22Rv1 (cell line): ENCODE measurements at regions not wholly inside any gene's neighbourhood (a gene's known extent, or its start where the extent isn't known, plus 50 kb on each side); places are given as distances from the start of the nearest gene placed in this dataset.

Source experiments
- ZFX ChIP-seq: fragments of 450-650 bp; IDR thresholded peaks from 2 replicates; pipeline ENCODE4 v1.6.1; 2017; ENCODE audit warnings: antibody characterized with exemption, borderline replicate concordance
- TF ChIP-seq, protein P1 (sequence below): fragments of 450-650 bp; IDR thresholded peaks from 2 replicates; pipeline ENCODE4 v1.5.1; 2017; ENCODE audit warnings: mild to moderate bottlenecking

DNA sequence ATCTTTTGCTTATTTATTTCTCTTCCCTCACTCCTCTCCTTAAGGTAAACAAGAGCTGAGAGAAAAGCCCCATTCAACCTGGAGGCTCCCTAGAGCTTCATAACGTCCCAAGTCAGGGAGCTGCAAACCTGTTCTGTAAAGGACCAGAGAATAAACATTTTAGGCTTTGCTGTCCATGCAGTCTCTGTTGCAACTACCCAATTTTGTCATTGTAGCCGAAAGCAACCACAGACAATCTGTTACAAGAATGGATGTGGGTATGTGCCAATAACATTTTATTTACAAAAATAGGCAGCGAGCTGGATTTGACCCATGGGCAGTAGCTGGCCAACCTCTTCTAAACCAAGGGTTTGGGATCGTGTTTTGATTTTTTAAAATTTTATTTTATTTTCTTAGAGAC lies 71.3 kb upstream of the TBL1X start:
- TF ChIP-seq, protein P1, sequence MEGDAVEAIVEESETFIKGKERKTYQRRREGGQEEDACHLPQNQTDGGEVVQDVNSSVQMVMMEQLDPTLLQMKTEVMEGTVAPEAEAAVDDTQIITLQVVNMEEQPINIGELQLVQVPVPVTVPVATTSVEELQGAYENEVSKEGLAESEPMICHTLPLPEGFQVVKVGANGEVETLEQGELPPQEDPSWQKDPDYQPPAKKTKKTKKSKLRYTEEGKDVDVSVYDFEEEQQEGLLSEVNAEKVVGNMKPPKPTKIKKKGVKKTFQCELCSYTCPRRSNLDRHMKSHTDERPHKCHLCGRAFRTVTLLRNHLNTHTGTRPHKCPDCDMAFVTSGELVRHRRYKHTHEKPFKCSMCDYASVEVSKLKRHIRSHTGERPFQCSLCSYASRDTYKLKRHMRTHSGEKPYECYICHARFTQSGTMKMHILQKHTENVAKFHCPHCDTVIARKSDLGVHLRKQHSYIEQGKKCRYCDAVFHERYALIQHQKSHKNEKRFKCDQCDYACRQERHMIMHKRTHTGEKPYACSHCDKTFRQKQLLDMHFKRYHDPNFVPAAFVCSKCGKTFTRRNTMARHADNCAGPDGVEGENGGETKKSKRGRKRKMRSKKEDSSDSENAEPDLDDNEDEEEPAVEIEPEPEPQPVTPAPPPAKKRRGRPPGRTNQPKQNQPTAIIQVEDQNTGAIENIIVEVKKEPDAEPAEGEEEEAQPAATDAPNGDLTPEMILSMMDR, result no peak
- TF ChIP-seq ZFX, result no peak
